LHCN-M2 (cell line): ENCODE measurements at regions not wholly inside any gene's neighbourhood (a gene's known extent, or its start where the extent isn't known, plus 50 kb on each side); places are given as distances from the start of the nearest gene placed in this dataset.

ENCODE experiments used
- DNase-seq: peaks from one replicate; pipeline ENCODE4 v3.0.0-alpha.2; 2012; ENCODE audit warnings: low read depth

DNA sequence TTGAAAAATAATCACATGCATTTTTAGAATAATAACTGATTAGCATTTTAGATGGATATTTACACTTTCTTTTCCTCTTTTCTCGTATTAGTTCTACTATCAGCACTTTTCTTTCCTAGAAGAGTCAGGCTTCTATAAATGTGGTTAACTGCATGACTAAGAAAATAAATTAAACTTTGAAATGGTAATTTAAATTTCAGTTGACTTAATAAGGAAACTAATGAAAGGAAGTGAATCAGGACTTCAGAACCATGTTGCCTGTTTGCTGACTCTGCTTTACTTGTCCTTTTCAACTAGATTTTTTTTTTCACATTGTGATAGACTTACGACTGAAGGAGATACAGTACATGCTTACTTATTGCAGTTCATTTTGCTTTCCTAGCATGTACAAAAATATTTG lies 1258.2 kb upstream of the EYS start:
- DNase-seq: no peak

- DNase-seq: peak; percentile 39
Observed at GRCh38 chr6:66964216-66964615, 1257.2 kb upstream of the EYS start.

DNA sequence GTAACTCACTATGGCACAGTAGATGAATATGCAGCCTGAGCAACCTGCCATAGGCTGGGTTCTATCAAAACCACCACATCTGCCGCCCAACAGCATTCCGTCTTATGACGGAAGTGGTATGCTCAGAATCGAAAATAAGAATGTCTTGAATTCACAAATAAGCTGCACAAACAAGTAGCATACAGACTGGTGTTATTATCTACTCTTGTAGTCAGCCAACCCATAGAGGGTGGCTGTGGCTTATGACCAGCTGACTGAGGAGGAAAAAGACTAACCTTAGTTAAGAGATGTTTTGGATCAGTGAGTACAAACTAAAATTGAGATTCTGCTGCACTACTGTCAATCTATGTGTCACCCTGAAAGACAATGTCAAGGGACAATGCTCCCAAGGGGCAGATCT lies 1255.1 kb upstream of the EYS start:
- DNase-seq: no peak

GRCh38 chr6:66961191-66961590 lies 1254.2 kb upstream of the EYS start:
- no peak for DNase-seq

DNA sequence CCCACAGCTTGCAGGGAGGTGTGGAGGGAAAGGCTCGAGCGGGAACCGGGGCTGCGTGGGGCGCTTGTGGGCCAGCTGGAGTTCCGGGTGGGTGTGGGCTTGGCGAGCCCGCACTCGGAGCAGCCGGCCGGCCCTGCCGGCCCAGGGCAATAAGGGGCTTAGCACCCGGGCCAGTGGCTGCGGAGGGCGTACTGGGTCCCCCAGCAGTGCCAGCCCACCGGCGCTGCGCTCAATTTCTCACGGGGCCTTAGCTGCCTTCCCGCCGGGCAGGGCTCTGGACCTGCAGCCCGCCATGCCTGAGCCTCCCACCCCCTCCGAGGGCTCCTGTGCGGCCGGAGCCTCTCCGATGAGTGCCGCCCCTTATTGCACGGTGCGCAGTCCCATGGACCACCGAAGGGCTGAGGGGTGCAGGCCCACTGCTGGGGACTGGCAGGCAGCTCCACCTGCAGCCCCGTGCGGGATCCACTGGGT lies 1242.2 kb upstream of the EYS start:
- DNase-seq: no peak

DNA sequence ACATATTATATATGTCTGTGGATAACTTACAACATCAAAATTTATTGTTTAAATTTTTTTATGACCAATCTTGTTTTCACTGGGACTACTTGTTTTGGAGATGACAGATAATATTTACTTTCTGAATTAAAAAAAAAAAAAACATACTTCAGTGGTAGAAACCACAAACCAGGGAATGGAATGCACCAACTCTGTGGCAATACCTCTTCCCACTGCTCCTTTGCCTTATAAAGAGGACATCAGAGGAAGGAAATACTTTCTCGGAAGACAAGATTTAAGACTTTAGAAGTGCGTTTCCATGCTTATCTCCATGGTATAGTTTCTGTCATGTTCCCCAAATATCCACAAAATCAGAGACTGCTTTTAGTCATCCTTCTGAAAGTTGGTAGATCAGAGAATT lies 1241.1 kb upstream of the EYS start:
- DNase-seq: peak; percentile 65

- peak; percentile 44 for DNase-seq
Observed at GRCh38 chr6:66940003-66940402, 1233.0 kb upstream of the EYS start.

DNA sequence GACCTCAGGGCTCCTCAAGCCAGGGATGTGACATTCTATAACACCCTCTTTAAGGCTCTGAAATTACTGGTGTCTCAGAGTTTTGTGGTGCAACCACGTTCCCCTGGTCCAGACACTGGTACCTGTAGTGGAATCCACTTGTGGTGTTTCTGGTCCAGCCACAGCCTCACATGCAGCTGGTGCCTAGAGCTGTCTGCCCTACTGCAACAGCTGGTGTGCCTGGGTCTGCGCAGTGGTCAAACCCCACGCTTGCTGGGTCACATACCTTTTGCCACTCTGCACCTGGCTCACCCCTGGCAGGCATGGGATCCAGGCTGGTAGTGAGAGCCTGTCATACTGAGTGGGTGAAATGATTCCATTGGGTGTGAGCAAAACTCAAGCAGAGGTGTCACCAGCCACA lies 1230.2 kb upstream of the EYS start:
- DNase-seq: no peak

- no peak for DNase-seq
Observed at GRCh38 chr6:66935612-66936011, 1228.6 kb upstream of the EYS start.

DNA sequence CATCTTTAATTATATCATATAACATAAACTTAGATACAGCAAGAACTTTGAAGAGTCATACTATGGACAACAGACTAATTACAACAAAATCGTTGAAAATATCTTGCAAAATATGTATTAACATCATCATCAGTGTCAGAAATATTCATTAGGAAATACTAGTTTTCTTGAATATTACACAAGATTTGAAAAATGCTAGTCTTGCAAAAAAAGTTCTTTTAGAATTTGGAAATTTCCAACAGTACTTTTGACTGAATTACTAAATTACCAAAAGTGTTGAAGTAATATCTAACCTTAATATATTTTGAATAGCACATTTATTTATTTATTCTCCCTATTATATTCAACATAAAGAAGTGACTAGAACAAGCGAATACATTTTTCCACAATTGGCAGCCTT lies 1224.8 kb upstream of the EYS start:
- DNase-seq: no peak

DNA sequence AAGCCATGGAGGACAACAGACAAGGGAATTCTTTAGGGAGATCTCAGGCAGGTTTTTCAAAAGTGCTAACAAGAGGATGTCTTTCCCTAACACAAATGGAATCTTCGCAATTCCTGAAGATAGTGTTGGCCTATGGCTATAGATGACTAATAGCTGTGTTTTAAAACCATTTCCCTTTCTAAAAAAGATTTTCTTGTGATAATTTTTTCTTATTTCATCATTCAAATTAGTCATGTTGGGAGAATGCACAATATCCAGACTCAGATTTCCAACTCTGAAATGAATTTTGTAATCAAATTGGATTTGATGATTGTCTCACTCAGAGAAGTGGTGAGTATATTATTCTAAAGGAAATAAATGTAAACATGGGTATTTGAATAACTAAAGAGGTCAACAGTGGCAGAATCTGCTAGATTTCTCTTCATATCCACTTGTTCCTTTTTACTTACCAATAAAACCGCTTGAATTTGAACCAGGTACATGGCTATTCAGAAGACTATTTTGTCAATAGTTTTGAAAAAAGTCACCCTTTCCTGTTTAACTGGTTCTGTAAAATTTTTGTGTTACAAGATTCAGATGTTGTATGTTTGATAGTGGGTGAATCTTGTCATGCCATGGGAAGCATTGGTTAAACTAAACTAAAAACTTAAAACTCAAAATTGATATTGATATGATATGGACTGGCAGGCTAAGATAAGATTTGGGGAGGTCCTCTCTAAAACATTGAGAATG lies 1223.7 kb upstream of the EYS start:
- peak; percentile 55 for DNase-seq

- peak; percentile 61 for DNase-seq
Observed at GRCh38 chr6:66926060-66926459, 1219.0 kb upstream of the EYS start.

GRCh38 chr6:66913657-66914056 lies 1206.6 kb upstream of the EYS start:
- DNase-seq: no peak

GRCh38 chr6:66902457-66902856 lies 1195.4 kb upstream of the EYS start:
- DNase-seq: peak; percentile 10

- peak; percentile 31 for DNase-seq
Observed at GRCh38 chr6:66900133-66901083, 1193.4 kb upstream of the EYS start.

DNA sequence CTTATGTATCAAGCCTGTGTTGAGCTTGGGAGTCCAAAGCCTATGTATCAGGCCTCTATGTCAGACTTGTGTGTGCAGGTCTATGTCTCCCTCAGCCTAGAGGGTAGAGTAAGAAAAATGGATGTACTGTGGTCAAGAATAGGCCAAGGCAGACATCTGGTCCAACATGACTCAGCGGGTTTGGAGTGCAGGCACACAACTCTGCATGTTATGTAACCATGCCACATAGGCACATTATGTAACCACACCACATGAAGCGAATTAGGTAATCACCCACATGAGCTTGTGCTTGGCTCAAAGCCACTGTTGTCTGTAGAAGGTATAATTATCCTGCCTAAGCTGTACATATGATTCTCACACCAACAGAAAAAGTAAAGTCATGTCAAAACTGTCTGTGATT lies 1190.5 kb upstream of the EYS start:
- DNase-seq: peak; percentile 71

- DNase-seq: peak; percentile 10
Observed at GRCh38 chr6:66896415-66896814, 1189.4 kb upstream of the EYS start.

- no peak for DNase-seq
Observed at GRCh38 chr6:66883453-66883852, 1176.4 kb upstream of the EYS start.

GRCh38 chr6:66866801-66867200 lies 1159.8 kb upstream of the EYS start:
- no peak for DNase-seq

- DNase-seq: peak; percentile 66
Observed at GRCh38 chr6:66865771-66866170, 1158.7 kb upstream of the EYS start.

GRCh38 chr6:66861007-66861541 lies 1154.0 kb upstream of the EYS start:
- no peak for DNase-seq

DNA sequence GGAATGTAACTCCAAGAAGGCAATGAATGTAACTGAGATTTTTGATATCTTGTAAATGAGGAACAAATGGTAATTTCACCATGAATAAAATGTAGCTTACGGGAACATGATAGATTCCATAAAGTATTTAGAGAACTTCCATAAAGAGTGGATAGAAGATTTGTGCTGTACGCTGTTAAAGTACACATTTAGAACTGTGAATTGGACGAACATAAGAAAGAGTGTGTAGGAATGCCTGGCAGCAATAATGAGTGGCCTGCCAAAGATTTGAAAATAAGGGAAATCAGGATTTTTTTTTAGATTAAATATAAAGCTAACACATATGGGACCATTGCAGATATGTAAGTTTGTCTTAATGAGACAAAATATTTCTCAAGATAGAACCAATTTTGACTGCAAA lies 1153.3 kb upstream of the EYS start:
- no peak for DNase-seq
